ENCODE measurements at regions not wholly inside any gene's neighbourhood (a gene's known extent, or its start where the extent isn't known, plus 50 kb on each side); places are given as distances from the start of the nearest gene placed in this dataset.

GRCh38 chr16:80074329-80074728 is 466.5 kb upstream of the DYNLRB2 start:
- H3T11ph ChIP-seq (ENCODE audit: low read length), result no peak overlapping the region
- no peak overlapping the region for H2BK120ac ChIP-seq (ENCODE audit: low read depth, low read length, poor library complexity, severe bottlenecking)
- WGBS (ENCODE audit: extremely low coverage, insufficient read length, low lambda C conversion rate), result no CpG with 5 or more reads among the region's 1 CpG
- H3K4me2 ChIP-seq (ENCODE audit: insufficient read depth, insufficient read length, low read length), result no peak overlapping the region
- no peak overlapping the region for H4K91ac ChIP-seq (ENCODE audit: insufficient read length, low read depth, low read length)
- H2BK5ac ChIP-seq (ENCODE audit: insufficient read length, low read length), result no peak overlapping the region
- H2BK15ac ChIP-seq (ENCODE audit: low read depth, low read length), result no peak overlapping the region
- H3K27me3 ChIP-seq (ENCODE audit: insufficient read depth, low read length), result no peaks in the 10 kb centered on the region
- Mint-ChIP-seq H3K27ac (no peak overlapping the region), H3K4me1 (peaks cover 11 to 18% of the 10 kb centered on the region in 2 experiments), H3K36me3 (ENCODE audit: insufficient read depth in 1 of 3, low read depth in 3 of 3) (0 out of 7 replicates have a peak, but pooled peaks cover 0 to 3% (median 0%) of the 10 kb centered on the region in 3 experiments), H3K9me3 (peaks cover 3 to 4% of the 10 kb centered on the region in 2 experiments; a peak in 2 of 5 replicates), H3K27me3 (ENCODE audit: low read depth) (no peaks in the 10 kb centered on the region), H3K4me3 (no peak overlapping the region)
- no peak overlapping the region for H2BK12ac ChIP-seq (ENCODE audit: insufficient read length, low read depth, low read length)
- DNase-seq, result no peak
- no peak overlapping the region for H2BK20ac ChIP-seq (ENCODE audit: low read depth, low read length, poor library complexity, severe bottlenecking)
- H3K79me1 ChIP-seq (ENCODE audit: insufficient read depth, low read depth, low read length, poor library complexity, severe bottlenecking), result no peaks in the 10 kb centered on the region
- no peak overlapping the region for H2AFZ ChIP-seq (ENCODE audit: low read length)
- no peaks in the 10 kb centered on the region for H4K20me1 ChIP-seq (ENCODE audit: control insufficient read depth, insufficient read depth, insufficient read length)
- no peaks in the 10 kb centered on the region for H3K23me2 ChIP-seq (ENCODE audit: insufficient read length, low read depth, low read length, poor library complexity, severe bottlenecking)
- H3K23ac ChIP-seq (ENCODE audit: insufficient read length, low read depth, low read length), result no peak overlapping the region
- no peaks in the 10 kb centered on the region; the same call in 1 of the 2 replicates for H3K4me1 ChIP-seq (ENCODE audit: insufficient read depth, low read length)
- H4K8ac ChIP-seq (replicated peaks; ENCODE audit: insufficient read length, low read depth, low read length), result no peak overlapping the region
- H3K27ac ChIP-seq (ENCODE audit: insufficient read length, low read depth, low read length), result no peak overlapping the region
- H3K14ac ChIP-seq (ENCODE audit: insufficient read depth, low read length), result no peak overlapping the region
- H2AK5ac ChIP-seq (ENCODE audit: insufficient read length, low read length), result no peak overlapping the region
- no peak overlapping the region for H3K56ac ChIP-seq (ENCODE audit: insufficient read length, low read depth, low read length)
- H3K4ac ChIP-seq (ENCODE audit: low read depth, low read length), result no peak overlapping the region
- no peak for TF ChIP-seq CTCF (conservative IDR thresholded peaks at IDR 0.05)
- no peaks in the 10 kb centered on the region for H3K79me2 ChIP-seq (ENCODE audit: insufficient read depth, low read length)
- no peak overlapping the region for H3K9ac ChIP-seq (ENCODE audit: extremely low read depth, insufficient read length, low read length)
- H4K5ac ChIP-seq (ENCODE audit: insufficient read length, low read depth, low read length), result no peak overlapping the region
- no peaks in the 10 kb centered on the region for H3K9me3 ChIP-seq (ENCODE audit: control insufficient read depth, low read depth, low read length)
- H3K18ac ChIP-seq (ENCODE audit: insufficient read length, low read depth, low read length), result no peak overlapping the region

Measured in H9 (cell line).